Upper lobe of right lung (tissue), 1 donor: ENCODE measurements at regions not wholly inside any gene's neighbourhood (a gene's known extent, or its start where the extent isn't known, plus 50 kb on each side); places are given as distances from the start of the nearest gene placed in this dataset.

Experiments
- ATAC-seq: fragments of 200-7000 bp; cut with Tn5 transposase; one replicate; pipeline ENCODE4 v1.9.1; 2020; ENCODE audit warnings: mild to moderate bottlenecking, moderate library complexity
- DNase-seq: peaks from one replicate; pipeline ENCODE4 v3.0.0-alpha.2; 2020
- H3K27ac ChIP-seq: fragments of 200-600 bp; one replicate; pipeline ENCODE4 v1.8.0; 2022
- H3K27me3 ChIP-seq: fragments of 200-600 bp; one replicate; pipeline ENCODE4 v1.8.0; 2022; ENCODE audit warnings: mild to moderate bottlenecking
- H3K36me3 ChIP-seq: fragments of 200-600 bp; one replicate; pipeline ENCODE4 v1.8.0; 2022
- H3K4me1 ChIP-seq: fragments of 200-600 bp; one replicate; pipeline ENCODE4 v1.8.0; 2022
- H3K4me3 ChIP-seq: fragments of 200-600 bp; one replicate; pipeline ENCODE4 v1.8.0; 2022; ENCODE audit warnings: mild to moderate bottlenecking
- H3K9me3 ChIP-seq: fragments of 200-600 bp; one replicate; pipeline ENCODE4 v1.8.0; 2022
- CTCF ChIP-seq: fragments of 200-600 bp; IDR thresholded peaks from one replicate; pipeline ENCODE4 v1.8.0; 2022; ENCODE audit warnings: antibody characterized with exemption
- intact Hi-C: fragments of 100-400 bp; cut with DNase I; formaldehyde crosslinking; loops from one replicate; pipeline ENCODE4 v1.11.0; 2022
- donor health status: DM: no; HTN: yes; CAD: no; lungs with severe emphysema.

GRCh38 chr11:39209981-39210380, 2249.5 kb downstream of the LRRC4C start:
- DNase-seq (no peak), ATAC-seq (no peak)
- Histone ChIP-seq H3K4me3 (no peak overlapping the region), H3K27ac (no peak overlapping the region), H3K4me1 (no peaks in the 10 kb centered on the region), H3K9me3 (no peaks in the 10 kb centered on the region), H3K36me3 (no peaks in the 10 kb centered on the region), H3K27me3 (no peaks in the 10 kb centered on the region)
- no peak for TF ChIP-seq CTCF
- intact Hi-C loops: no loop called here

- Histone ChIP-seq H3K4me3 (no peak overlapping the region), H3K27ac (no peak overlapping the region), H3K27me3 (no peaks in the 10 kb centered on the region), H3K36me3 (no peaks in the 10 kb centered on the region), H3K4me1 (no peaks in the 10 kb centered on the region), H3K9me3 (no peaks in the 10 kb centered on the region)
- ATAC-seq: no peak
- no peak for DNase-seq
- no peak for TF ChIP-seq CTCF
- intact Hi-C loops: no loop called here
Observed at GRCh38 chr11:39205236-39205995, 2254.0 kb downstream of the LRRC4C start.

GRCh38 chr11:39192671-39193070, 2266.8 kb downstream of the LRRC4C start:
- TF ChIP-seq CTCF: no peak
- H3K27me3 ChIP-seq: no peaks in the 10 kb centered on the region
- H3K27ac ChIP-seq: no peak overlapping the region
- no peak for ATAC-seq
- no peaks in the 10 kb centered on the region for H3K4me1 ChIP-seq
- H3K9me3 ChIP-seq: no peaks in the 10 kb centered on the region
- intact Hi-C loops: no loop called here
- no peak for DNase-seq
- no peaks in the 10 kb centered on the region for H3K36me3 ChIP-seq
- H3K4me3 ChIP-seq: no peak overlapping the region

GRCh38 chr11:39190751-39191150, 2268.7 kb downstream of the LRRC4C start:
- DNase-seq (no peak), ATAC-seq (no peak)
- no peaks in the 10 kb centered on the region for H3K4me1 ChIP-seq
- H3K4me3 ChIP-seq: no peak overlapping the region
- H3K9me3 ChIP-seq: no peaks in the 10 kb centered on the region
- no peaks in the 10 kb centered on the region for H3K36me3 ChIP-seq
- no peaks in the 10 kb centered on the region for H3K27me3 ChIP-seq
- no peak for TF ChIP-seq CTCF
- H3K27ac ChIP-seq: no peak overlapping the region
- intact Hi-C loops: no loop called here

- H3K27me3 ChIP-seq: no peaks in the 10 kb centered on the region
- no peak overlapping the region for H3K27ac ChIP-seq
- no peak overlapping the region for H3K4me3 ChIP-seq
- H3K36me3 ChIP-seq: no peaks in the 10 kb centered on the region
- TF ChIP-seq CTCF: no peak
- intact Hi-C loops: no loop called here
- DNase-seq: no peak
- no peaks in the 10 kb centered on the region for H3K4me1 ChIP-seq
- no peak for ATAC-seq
- H3K9me3 ChIP-seq: no peaks in the 10 kb centered on the region
Observed at GRCh38 chr11:39177678-39178077, 2281.8 kb downstream of the LRRC4C start.

GRCh38 chr11:39174965-39175364, 2284.5 kb downstream of the LRRC4C start:
- Histone ChIP-seq H3K4me1 (no peaks in the 10 kb centered on the region), H3K27ac (no peak overlapping the region), H3K4me3 (no peak overlapping the region), H3K27me3 (no peaks in the 10 kb centered on the region), H3K36me3 (no peaks in the 10 kb centered on the region), H3K9me3 (no peaks in the 10 kb centered on the region)
- DNase-seq (no peak), ATAC-seq (no peak)
- TF ChIP-seq CTCF: no peak
- intact Hi-C loops: no loop called here
